Endothelial cell of umbilical vein (primary cell): ENCODE measurements at regions not wholly inside any gene's neighbourhood (a gene's known extent, or its start where the extent isn't known, plus 50 kb on each side); places are given as distances from the start of the nearest gene placed in this dataset.

Experiments used
- BruUV-seq: library from RNA; stranded (reverse); fragments of 400-500 nt; replicated peaks from 2 replicates; lab custom pipeline; 2021; lab: Mats Ljungman, UMichigan
- CTCF ChIA-PET: fragments of 300-600, 350-600 bp; sonication (Branson Sonifier 250); formaldehyde crosslinking; loops from one replicate; lab custom pipeline; 2021; ENCODE audit warnings: antibody characterized with exemption, inconsistent platforms; lab: Charles Lee
- POLR2A ChIA-PET: fragments of 300-600, 350-600 bp; sonication (Branson Sonifier 250); formaldehyde crosslinking; loops from one replicate; lab custom pipeline; 2021; ENCODE audit warnings: antibody characterized with exemption, inconsistent platforms; lab: Charles Lee
- DNase-seq: peaks from one replicate; pipeline ENCODE4 v3.0.0-alpha.2; 2011; ENCODE audit warnings: low read depth, low spot score
- FAIRE-seq: peaks from 2 replicates; lab custom pipeline; 2011; peaks lifted over from hg19 to GRCh38; lab: Jason Lieb, UNC
- H2AFZ ChIP-seq: 2 replicates; pipeline ENCODE4 v1.6.0; 2012; ENCODE audit warnings: low read depth, low read length, control low read depth, inconsistent platforms
- H3K27ac ChIP-seq: 2 replicates; pipeline ENCODE4 v1.5.1; 2011; ENCODE audit warnings: low read depth, mild to moderate bottlenecking, control low read depth, low read length, moderate library complexity; ENCODE audit not compliant: insufficient read depth
- H3K27me3 ChIP-seq, 2 experiments: 2 replicates each; pipeline versions ENCODE4 v1.6.0 to v1.6.1; 2011; ENCODE audit warnings: low read length in 2 of 2, mixed read lengths in 1 of 2; ENCODE audit not compliant: control insufficient read depth in 2 of 2, insufficient read depth in 2 of 2
- H3K36me3 ChIP-seq, 2 experiments: 2 replicates in 1 of 2; 3 replicates in 1 of 2; pipeline ENCODE4 v1.5.1; 2011; ENCODE audit warnings: low read length in 2 of 2, mild to moderate bottlenecking in 1 of 2, moderate library complexity in 1 of 2; ENCODE audit not compliant: control insufficient read depth in 2 of 2, insufficient read depth in 2 of 2; ENCODE audit errors: extremely low read depth in 1 of 2
- H3K4me1 ChIP-seq: 3 replicates; pipeline ENCODE4 v1.5.1; 2011; ENCODE audit warnings: mild to moderate bottlenecking, low read length; ENCODE audit not compliant: control insufficient read depth, insufficient read depth; ENCODE audit errors: extremely low read depth
- H3K4me2 ChIP-seq: 2 replicates; pipeline ENCODE4 v1.6.1; 2011; ENCODE audit warnings: low read length, control low read depth, mixed read lengths; ENCODE audit not compliant: insufficient read depth
- H3K4me3 ChIP-seq, 3 experiments: fragments of 200-600 bp in 1 of 3; sonication (generic), shearing (Covaris generic) in 1 of 3; replicated peaks in 1 of 3; 2 replicates each; pipeline ENCODE4 v1.5.1; 2011 to 2016; ENCODE audit warnings: control low read depth in 3 of 3, low read length in 3 of 3, mild to moderate bottlenecking in 2 of 3, inconsistent platforms in 1 of 3, low read depth in 1 of 3, moderate library complexity in 1 of 3; ENCODE audit not compliant: insufficient read depth in 1 of 3
- H3K79me2 ChIP-seq: 2 replicates; pipeline ENCODE4 v1.6.0; 2012; ENCODE audit warnings: low read length, inconsistent platforms; ENCODE audit not compliant: control insufficient read depth, insufficient read depth
- H3K9ac ChIP-seq: replicated peaks from 2 replicates; pipeline ENCODE3; 2011; ENCODE audit warnings: low read length, control low read depth; ENCODE audit not compliant: insufficient read depth; ENCODE audit errors: extremely low read depth
- H3K9me1 ChIP-seq: replicated peaks from 3 replicates; pipeline ENCODE4 v1.6.0; 2011; ENCODE audit warnings: mild to moderate bottlenecking, low read length; ENCODE audit not compliant: control insufficient read depth, insufficient read depth; ENCODE audit errors: extremely low read depth
- H3K9me3 ChIP-seq: replicated peaks from 2 replicates; pipeline ENCODE4 v1.5.1; 2012; ENCODE audit warnings: low read length, inconsistent platforms; ENCODE audit not compliant: control insufficient read depth, insufficient read depth
- H4K20me1 ChIP-seq: replicated peaks from 2 replicates; pipeline ENCODE3; 2011; ENCODE audit warnings: mild to moderate bottlenecking, low read length; ENCODE audit not compliant: control insufficient read depth, insufficient read depth; ENCODE audit errors: extremely low read depth
- CTCF ChIP-seq, 2 donors: IDR thresholded peaks; 1 replicate in 1 of 2; 2 replicates in 1 of 2; pipeline ENCODE4 v1.5.1; 2011; ENCODE audit warnings: low read length in 2 of 2, mild to moderate bottlenecking in 2 of 2, moderate library complexity in 2 of 2, control low read depth in 1 of 2, inconsistent platforms in 1 of 2, low read depth in 1 of 2; ENCODE audit not compliant: insufficient read depth in 1 of 2; ENCODE audit errors: extremely low read depth in 1 of 2
- EZH2 ChIP-seq: IDR thresholded peaks from 2 replicates; pipeline ENCODE4 v1.6.1; 2012; ENCODE audit warnings: borderline replicate concordance, low read depth, mild to moderate bottlenecking, moderate library complexity, low read length, inconsistent platforms; ENCODE audit not compliant: severe bottlenecking
- FOS ChIP-seq: IDR thresholded peaks from 2 replicates; pipeline ENCODE4 v1.6.1; 2011; ENCODE audit warnings: mild to moderate bottlenecking, low read length, moderate library complexity, borderline replicate concordance; ENCODE audit not compliant: insufficient read depth
- GATA2 ChIP-seq: IDR thresholded peaks from 2 replicates; pipeline ENCODE4 v1.7.0; 2011; ENCODE audit warnings: low read depth, mild to moderate bottlenecking, moderate library complexity, mixed read lengths, low read length; ENCODE audit not compliant: insufficient read length, insufficient read depth
- JUN ChIP-seq: IDR thresholded peaks from 2 replicates; pipeline ENCODE4 v1.6.1; 2011; ENCODE audit warnings: borderline replicate concordance, low read depth; ENCODE audit not compliant: insufficient read length, insufficient read depth
- MAX ChIP-seq: IDR thresholded peaks from 2 replicates; pipeline ENCODE4 v1.6.1; 2011; ENCODE audit not compliant: insufficient read depth, insufficient read length
- MYC ChIP-seq: IDR thresholded peaks from one replicate; pipeline ENCODE4 v1.6.1; 2011; ENCODE audit warnings: mild to moderate bottlenecking, low read depth, low read length
- POLR2A ChIP-seq: IDR thresholded peaks from 2 replicates; pipeline ENCODE4 v1.6.1; 2012; ENCODE audit warnings: low read depth, mild to moderate bottlenecking, control low read depth, low read length
- POLR2AphosphoS5 ChIP-seq: IDR thresholded peaks from 2 replicates; pipeline ENCODE4 v1.6.1; 2012; ENCODE audit warnings: low read depth, mild to moderate bottlenecking, control low read depth, low read length, moderate library complexity; ENCODE audit not compliant: insufficient read depth
- dilution Hi-C: fragments of 300-500 bp; cut with MboI; formaldehyde crosslinking; loops from one replicate; pipeline ENCODE4 v1.15.0; 2019; ENCODE audit warnings: low sequenced_read_pairs; ENCODE audit not compliant: extremely low pct_ligation_motif_present
- intact Hi-C: fragments of 100-400 bp; cut with micrococcal nuclease; formaldehyde crosslinking; loops from one replicate; pipeline ENCODE4 v1.10.0; 2022

GRCh38 chr16:85521552-85522307 lies 91.4 kb upstream of the GSE1 start:
- H4K20me1 ChIP-seq, result no peaks in the 10 kb centered on the region
- H3K36me3 ChIP-seq, result no peaks in the 10 kb centered on the region
- no peak overlapping the region for H3K4me3 ChIP-seq
- BruUV-seq, result no TSS peak
- H3K4me1 ChIP-seq, result no peaks in the 10 kb centered on the region
- no peak for TF ChIP-seq GATA2
- no peak for TF ChIP-seq FOS
- no peak for TF ChIP-seq POLR2AphosphoS5
- TF ChIP-seq JUN, result no peak
- TF ChIP-seq MYC, result no peak
- TF ChIP-seq CTCF (IDR thresholded peaks at IDR 0.05; ENCODE audit: extremely low read depth in 1 of 2, insufficient read depth in 1 of 2, low read depth in 1 of 2, low read length in 2 of 2), result no peak
- TF ChIP-seq EZH2, result no peak
- no peak for TF ChIP-seq POLR2A
- TF ChIP-seq MAX, result no peak
- intact Hi-C loops (no loop called here), dilution Hi-C loops (no loop called here)
- no peak overlapping the region for H3K4me2 ChIP-seq
- DNase-seq (no peak), FAIRE-seq (no peak)
- no peaks in the 10 kb centered on the region for H3K79me2 ChIP-seq
- H3K9me3 ChIP-seq, result no peaks in the 10 kb centered on the region
- no peak overlapping the region for H2AFZ ChIP-seq
- H3K27ac ChIP-seq, result no peak overlapping the region
- ChIA-PET CTCF (no interaction called here), POLR2A (no interaction called here)
- no peak overlapping the region for H3K9ac ChIP-seq
- no peaks in the 10 kb centered on the region for H3K9me1 ChIP-seq
- H3K27me3 ChIP-seq, result no peaks in the 10 kb centered on the region
